ENCODE measurements at regions not wholly inside any gene's neighbourhood (a gene's known extent, or its start where the extent isn't known, plus 50 kb on each side); places are given as distances from the start of the nearest gene placed in this dataset.

DNA sequence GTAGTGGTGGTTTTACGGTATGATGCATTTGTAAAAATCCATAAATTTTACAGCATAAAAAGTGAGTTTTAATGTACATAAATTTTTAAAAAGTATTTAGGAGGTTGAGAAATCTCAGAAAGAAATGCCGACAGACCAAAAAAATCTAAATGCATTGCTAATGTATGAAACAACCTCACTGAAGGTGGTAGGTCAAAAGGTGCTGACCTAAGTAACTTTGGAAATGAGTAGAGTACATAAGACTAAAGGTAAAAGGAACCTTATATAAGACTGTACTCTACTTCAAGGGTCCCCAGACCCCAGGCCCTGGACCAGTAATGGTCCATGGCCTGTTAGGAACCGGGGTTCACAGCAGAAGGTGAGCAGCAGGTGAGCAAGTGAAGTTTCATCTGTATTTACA is 163.4 kb downstream of the COL6A3 start:
- no peak for DNase-seq

DNA sequence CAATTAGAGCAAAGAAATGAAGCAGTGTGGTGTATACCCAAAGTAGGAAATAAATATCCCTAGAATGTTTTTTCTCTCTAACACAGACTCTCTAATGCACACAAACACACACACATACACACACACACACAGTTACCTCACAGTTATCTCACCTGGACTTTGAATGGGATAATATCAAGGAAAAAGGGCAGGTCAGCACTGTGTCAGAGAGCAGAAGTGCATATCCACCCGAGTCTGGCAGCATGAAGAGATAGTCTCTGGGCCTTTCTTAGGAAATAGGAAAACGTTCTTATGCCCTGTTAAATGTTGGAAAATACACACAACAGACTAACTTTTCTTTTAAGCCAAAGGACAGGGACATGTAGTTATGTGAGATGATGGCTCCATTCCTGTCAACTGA is 162.0 kb downstream of the COL6A3 start:
- DNase-seq: no peak

DNA sequence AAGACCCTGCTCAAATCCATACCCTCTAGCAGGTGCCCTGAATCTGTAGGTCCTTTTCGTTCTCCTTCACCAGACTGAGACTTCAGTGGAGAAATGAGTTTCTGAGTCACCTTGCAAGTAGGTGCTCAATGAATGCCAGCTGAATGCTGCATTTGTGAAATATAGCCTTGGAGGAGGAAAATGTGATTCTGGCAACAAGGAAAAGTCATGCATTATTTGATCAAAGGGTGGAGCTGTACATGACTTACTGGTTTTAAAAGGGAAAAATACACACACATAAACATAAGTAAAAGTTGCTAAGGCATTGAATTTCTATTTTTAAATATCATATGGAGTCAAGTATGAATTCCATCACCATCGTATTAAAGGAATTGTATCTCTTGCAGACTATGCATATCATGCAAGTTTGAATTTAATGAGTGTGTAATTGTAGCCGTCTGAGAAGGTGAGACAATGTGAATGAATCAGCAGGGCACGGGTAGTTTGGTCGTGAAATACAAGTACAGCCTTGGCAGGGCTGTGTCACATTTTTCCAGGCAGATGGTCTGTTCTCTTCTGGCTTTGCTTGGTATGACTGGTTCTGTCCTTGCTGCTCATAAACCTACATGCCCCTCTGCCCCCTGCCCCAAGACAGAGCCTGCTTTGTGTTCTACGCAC is 160.8 kb downstream of the COL6A3 start:
- no peak for DNase-seq

DNA sequence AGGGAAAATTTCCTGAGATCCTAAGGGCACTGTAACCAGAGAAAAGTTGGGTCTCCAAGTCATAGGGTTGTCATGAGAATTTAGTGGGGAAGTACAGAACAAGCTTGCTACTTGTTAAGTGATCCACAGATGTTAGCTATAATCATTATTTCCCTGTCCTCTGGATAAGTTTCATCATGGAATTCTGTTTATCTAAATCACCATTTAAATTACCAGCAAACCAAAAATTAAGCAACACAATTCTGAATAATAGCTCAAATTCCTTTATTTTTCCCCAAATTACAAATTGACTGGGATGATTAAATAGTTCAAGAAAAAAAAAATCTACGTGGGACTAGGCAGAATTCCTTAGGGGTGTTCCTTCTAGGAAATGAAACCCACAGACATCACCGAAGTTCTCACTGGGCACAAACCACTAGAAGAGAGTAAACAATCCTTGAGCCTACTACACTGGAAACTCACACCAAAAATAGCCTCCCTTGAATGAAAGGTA is 159.5 kb downstream of the COL6A3 start:
- DNase-seq: no peak

DNA sequence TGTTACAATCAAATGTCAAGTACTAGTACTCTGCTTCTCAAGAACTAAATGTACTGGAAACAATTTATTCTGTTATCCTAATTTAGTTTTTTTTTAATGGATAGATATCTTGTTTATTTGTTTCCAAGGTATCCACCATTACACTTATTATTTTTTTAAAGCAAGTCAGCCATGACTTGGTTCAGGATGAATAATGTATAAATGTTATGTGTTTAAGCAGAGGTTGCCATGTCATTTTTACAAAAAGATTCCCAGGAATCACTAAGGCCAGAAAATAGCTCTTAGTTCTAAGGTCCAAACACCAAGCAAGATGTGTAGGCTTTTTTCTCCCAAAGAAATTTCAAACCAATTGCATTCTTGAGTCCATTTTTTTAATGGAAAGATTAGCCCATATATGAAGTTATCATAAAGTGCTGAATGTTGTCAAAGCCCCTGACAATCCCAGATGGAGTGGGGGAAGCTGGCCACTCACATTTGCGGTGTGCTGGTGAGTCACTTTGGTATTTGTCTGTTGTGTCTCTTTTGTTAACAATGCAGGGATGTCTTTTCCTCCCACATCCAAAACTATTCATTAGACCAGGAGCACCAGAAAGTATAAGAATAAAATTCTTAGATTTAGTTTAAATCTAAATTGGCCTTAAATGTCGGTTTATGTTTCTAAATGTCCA is 158.9 kb downstream of the COL6A3 start:
- DNase-seq: no peak

DNA sequence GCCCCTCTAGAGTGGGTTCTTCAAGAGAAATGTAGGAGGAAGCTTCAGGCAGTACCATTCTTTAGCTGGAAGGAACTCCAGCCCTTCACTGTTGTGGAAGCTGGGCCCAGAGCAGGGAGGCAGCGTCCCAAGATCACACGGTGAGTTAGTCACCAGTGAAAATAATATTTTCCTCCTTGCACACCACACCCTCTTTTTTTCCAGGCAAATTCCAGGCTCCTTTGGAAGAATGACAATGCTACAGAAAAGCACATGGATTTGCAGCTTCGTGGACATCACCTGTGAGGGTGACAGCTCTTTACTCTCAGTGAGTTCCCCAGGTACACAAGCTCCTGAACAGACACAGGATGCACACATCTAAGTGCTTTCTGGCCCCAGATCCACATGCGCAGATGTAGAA is 157.1 kb downstream of the COL6A3 start:
- no peak for DNase-seq

DNA sequence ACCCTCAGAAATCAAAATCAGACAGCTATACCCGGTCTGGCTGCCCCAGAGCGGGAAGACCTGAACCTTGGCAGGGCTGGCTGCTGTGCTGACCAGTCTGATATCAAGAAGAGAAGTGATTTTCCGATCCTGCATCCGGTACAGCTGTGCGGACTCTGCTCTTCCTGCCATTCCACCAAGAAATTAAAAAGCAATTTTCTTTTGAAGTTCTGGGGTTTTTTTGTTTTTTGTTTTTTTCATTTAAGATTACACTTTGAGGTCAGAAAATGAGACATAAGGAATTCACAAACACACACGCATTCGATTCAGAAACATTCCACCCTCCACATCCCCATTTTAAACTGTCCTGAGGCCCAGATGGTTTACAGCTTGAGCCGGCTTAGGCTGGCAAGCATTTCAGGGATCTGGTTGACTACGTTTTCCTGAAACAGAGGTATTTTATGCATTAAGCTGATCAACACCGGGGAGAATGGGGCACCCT is 156.5 kb downstream of the COL6A3 start:
- no peak for DNase-seq

DNA sequence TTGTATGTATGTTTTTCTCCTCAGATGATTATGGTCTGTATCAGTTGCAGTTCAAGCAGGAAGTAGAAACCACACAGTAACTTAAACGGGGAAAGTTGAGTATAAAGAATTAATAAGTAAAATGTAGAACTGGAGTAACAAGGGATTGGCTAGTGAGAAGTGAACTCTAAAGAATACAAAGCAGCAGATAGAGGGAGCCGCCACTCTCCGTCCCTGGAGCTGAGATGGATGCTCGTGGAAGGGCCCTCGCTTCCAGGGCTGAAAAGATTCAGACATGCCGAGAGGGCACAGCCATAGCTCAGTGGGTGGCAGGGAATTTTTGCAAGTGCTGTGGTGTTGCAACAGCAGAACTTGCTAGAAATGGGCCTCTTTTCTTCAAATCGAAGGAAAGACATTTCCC is 155.8 kb downstream of the COL6A3 start:
- no peak for DNase-seq

DNA sequence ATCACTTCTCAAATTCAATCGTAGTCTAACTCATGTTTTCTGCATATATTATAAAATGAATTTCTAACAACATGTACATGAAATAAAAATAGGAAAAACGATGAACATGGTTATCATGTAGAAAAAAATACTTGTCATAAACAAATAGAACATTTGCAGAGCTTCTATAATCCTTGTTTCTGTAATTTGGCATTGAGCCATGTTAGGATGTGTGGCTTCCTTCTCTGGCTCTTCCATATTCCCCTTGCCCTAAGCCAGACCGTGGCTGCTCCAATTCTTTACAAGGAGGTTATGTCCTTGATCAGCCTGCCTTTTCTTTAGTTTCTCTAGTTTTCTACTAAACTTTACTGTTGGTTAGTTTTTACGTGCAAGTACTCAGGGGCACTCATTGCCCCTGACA is 155.3 kb downstream of the COL6A3 start:
- no peak for DNase-seq

DNA sequence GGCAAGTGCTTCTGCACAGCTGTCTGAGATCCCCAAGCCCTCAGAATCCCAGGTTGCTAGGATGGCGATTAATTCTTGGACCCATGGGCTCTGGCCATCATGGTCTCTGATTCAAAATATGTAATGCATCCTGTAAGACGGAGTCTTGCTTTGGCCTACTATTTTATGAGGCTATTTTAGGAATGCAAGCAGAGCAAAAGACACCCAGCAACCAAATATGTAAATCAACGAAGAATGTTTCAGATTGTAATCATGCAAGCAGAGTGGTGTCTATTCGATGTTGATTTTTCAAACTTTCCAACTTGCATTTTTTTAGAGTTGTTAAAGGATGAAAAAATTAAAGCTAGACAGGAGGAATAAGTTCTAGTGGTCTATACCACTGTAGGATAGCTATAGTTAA is 154.8 kb downstream of the COL6A3 start:
- no peak for DNase-seq

DNA sequence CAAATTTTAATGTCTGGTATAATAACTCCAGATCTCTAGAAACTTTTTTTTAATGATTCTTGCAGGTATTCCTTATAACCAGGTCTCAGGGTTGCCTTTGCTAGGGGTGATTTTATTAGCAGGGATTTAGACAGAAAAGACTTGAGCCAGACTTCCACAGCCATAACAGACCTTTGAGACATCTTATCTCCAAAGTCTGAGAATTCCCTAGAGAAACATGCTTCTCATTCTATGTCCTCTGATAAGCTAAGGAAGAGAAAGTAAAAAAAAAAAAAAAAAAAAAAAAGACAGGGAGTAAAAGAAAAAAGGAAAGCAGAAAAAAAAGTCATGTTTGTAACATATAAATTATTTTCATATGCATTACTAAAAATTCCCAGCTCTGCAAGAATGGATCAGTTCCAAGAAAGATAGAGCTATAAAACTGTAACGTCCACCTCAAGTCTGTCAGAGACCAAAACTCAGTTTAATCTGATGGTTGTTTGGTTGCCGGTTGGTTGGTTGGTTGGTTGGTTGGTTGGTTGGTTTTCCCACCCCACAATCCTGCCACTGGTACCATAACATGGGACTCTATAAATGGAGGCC is 153.8 kb downstream of the COL6A3 start:
- no peak for DNase-seq

DNA sequence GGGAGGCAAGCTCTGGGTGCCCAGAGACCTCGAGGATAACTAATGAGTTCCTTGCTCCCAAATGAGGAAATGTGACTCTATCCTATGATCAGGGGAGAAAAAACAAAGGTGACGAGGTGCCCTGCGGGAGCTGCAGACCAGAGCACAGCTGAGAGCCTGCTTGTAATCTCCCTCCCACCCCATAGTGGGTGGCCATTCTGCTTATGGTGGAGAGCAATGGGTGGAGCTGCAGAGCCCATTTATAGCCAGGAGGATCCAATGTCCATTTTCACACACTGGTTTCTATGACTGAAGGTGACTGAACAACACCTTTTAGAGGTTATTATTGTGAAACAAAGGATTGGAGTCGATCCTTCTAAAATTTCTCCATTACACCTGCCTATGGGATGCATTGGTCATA is 153.3 kb downstream of the COL6A3 start:
- DNase-seq: no peak

DNA sequence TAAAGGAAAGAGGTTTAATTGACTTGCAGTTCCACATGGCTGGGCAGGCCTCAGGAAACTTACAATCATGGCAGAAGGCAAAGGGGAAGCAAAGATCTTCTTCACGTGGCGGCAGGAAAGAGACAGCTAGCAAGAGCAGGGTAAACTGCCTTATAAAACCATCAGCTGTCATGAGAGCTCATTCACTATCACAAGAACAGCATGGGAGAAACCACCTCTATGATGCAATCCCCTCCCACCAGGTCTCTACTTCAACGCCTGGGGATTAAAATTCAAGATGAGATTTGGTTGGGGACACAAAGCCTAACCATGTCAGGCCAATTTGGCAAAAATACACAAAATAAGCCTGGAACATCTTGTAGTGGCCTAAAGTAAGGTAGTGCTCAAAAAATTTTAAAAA is 152.6 kb downstream of the COL6A3 start:
- DNase-seq: no peak

DNA sequence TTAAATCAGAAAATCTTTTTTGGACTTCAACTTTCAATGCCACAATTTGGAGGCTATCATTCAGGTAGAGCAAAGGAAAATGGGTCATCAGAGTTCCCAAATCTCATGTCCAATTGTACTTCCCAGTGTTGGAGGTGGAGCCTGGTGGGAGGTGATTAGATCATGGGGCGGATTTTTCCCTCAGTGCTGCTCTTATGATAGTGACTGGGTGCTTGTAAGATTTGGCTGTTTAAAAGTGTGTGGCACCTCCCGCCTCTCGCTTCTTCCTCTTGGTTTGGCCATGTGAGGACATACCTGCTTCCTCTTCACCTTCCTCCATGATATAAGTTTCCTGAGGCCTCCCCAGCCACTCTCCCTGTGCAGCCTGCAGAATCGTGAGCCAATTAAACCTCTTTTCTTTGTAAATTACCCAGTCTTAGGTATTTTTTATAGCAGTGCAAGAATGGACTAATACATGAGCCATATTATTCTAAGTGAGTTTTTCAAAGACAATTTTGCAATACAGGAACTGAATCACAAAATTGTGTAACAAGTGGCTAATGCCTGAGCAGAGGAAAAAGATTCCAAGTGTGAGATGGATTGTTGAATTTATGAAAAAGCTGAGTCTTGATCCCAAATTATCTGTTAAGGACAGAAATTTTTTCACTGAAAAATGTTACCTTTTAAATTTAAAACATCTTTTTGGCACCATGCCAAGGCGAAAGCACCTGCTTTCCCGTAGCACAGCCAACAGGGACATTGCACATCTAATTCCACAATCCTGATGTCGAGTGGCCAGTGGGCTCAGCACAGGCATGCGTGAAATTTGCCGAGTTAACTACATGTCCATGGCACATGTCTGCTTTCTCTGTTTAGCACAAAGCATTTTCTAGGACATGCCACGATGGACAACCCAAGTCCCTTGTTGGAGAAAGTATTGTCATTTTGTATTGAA is 150.9 kb downstream of the COL6A3 start:
- no peak for DNase-seq

DNA sequence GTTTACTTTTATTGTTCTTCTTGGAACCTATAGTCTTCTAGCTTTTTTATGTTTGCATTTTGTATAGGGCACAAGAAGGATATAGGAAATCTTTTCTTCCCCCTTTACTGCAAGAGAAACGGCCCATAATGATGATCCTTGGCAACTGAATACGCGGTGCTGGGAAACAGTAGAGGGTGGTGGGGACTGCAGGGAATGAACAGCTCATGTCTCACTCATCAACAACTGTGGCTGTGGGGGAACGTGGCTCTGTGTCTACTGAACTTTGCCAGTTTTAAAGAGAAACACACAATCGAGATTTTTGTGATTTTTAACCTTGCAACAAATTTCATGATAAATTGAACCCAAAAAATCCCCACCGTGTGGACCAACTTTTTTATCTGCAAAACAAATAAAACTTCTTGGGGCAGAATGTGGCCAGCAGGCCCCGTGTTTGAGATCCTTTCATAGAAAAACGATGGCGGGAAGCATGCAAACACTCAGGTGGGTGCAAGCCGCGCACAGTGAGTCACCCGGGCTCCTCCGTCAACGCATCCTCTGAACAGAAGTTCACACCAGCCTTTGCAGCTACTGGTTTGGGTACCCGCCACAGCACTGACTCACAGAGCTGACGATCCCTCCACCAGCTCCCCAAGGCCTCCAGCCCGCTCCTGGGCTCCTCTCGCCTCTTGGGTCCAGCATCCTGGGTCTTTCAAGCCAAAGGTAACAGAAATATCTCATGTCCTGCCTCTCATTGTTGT is 149.3 kb downstream of the COL6A3 start:
- no peak for DNase-seq

DNA sequence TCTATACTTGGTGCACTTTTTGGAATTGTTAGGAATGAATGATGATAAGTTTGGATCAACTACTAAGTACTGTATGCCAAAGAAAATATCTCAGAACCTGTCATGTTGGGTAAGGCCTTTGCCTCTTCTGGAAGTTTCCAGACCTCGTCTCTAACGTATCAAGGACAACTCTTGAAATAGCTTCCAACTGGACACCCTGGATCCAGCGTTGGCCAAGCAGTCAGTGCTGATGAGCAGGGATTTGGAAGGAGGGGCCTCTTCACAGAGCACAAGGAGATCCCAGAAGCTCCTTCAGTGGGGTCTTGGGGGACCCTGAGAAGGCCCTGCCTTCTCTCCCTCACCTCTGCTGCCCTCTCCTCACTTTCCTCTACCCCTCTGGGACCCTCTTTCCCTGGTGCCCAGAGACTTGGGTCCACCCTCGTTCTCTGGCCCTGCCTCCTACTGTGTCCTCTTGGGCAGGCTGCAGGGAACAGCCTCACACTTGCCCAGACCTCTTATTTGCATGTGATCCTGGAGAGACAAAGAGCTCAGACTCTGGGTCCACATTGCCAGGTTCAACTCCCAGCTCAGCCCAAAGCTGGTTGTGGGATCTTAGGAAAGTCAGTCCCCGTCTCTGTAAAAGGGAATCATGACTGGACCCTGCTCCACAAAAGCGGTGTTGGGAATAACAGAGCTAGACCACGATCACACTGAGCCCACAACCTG is 145.8 kb downstream of the COL6A3 start:
- no peak for DNase-seq

DNA sequence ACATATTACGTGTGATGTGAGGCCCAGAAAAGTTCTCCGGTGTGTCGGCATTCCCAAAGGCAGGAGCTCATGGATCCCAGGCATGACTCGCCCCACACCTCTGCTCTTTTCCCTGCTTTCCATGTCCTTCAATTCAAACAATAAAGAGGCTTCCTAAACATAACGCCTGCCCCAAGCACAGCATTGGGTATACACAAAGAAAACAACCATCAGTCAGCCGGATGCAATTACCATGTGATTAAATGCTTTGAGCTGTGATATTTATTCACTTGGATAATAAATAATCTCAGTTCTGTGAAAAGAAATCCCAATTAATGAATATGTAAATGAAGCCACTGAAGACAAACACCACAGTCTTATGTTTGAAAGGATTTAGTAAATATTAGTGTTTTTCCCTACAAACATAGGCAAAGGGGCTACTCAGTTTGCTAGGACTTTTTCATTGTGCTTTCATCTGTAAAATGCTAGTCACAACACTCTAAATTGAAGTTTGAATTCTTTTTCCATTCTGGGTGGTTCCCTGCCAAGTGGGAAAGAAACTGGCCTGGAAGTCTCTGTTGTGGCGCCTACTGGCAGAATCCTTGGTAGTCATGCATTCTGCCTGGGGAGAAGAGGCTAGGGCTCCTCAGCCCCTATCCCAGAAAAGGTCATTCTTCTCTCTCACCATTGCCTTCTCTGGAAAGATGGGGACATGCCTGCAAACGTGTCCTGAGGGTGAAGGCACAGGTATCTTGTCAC is 144.7 kb downstream of the COL6A3 start:
- no peak for DNase-seq

DNA sequence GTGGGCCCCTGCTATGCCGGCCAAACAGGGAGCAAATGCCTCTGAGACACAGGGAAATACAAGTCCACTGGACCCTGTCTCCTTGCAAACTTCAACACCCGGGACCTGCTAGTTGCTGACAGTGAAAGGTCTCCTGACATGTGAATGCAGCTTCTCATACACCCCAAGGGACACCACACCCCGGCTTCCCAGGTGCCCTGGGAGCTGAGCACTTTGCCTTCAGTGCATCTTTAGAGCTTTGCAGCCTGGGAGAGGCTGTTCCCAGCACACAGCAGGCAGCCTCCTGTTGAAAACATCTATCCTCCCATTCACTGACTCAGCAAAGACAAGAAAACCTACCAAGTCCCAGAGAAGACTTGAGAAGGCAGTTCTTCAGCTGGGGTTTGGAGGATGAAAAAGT is 143.4 kb downstream of the COL6A3 start:
- DNase-seq: no peak

DNA sequence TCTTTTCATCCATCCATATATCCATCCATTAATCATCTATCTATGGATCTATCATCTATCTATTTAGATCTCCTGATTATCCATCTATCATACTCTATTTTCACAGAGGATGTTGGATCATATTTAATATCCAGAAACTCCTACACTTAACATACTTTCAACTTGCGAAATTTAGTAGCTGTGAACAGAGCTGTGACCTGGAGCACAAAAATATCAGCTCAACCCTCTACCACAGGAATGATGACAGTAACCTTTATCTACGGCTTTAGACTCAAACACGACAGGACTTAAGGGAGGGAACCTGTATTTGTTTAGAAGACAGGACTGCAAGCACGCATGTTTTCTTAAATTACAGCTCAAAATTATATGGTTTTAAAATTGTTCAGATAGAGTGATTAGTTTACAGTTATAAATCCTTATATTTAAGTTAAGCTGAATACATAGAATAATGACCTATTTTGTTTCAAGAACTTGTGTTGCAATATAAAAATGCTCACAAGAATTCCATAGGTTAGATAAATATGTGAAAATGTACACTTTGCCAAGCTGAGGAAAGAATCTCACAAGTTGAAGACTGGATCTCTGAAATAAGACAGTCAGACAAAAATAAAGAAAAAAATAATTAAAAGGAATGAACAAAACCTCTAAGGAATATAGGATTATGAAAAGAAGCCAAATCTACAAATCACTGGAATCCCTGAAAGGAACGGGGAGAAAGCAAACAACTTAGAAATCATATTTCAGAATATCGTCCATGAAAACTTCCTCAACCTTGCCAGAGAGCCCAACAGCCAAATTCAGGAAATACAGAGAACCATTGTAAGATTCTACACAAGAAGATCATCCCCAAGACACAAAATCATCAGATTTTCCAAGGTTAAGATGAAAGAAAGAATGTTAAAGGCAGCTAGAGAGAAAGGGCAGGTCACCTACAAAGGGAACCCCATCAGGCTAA is 142.0 kb downstream of the COL6A3 start:
- DNase-seq: no peak

Measured in stimulated activated naive CD4-positive, alpha-beta T cell treated with Interleukin-2 at 50 U/mL for 16 hours (primary cell).